Right lobe of liver (tissue), 4 donors: ENCODE measurements at regions not wholly inside any gene's neighbourhood (a gene's known extent, or its start where the extent isn't known, plus 50 kb on each side); places are given as distances from the start of the nearest gene placed in this dataset.

Experiments used
- POLR2A ChIP-seq: fragments of 450-650 bp; IDR thresholded peaks from one replicate; pipeline ENCODE4 v1.6.1; 2017; ENCODE audit warnings: antibody characterized with exemption, mild to moderate bottlenecking
- TF ChIP-seq, protein P1 (sequence below), 4 donors: fragments of 200-600 bp in 3 of 4; fragments of 450-650 bp in 1 of 4; IDR thresholded peaks; one replicate each; pipeline versions ENCODE4 v1.5.1 to v1.8.0; 2016 to 2022; ENCODE audit warnings: antibody characterized with exemption in 4 of 4, mild to moderate bottlenecking in 2 of 4
- donor health status: DM: no; HTN: no; CAD: no.
- donor health status: DM: no; HTN: no; CAD: no.
- donor health status: DM: no; HTN: yes; CAD: no.

DNA sequence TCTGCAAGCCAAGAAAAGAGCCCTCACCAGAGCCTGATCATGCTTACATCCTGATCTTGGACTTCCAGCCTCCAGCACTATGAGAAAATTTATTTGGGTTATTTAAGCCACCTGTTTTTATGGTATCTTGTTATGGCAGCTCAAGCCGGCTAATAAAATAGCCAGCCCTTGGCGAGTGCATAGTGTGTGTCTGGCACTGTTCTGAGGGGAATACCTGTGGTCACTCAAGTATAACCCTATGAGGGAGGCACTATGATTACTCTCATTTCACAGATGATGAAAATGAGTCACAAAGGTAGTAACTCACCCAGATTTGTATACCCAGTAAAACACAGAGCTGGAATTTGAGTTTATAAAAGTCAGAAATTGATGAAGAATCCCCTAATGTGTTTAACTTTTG is 556.9 kb upstream of the SETBP1 start:
- TF ChIP-seq, protein P1, sequence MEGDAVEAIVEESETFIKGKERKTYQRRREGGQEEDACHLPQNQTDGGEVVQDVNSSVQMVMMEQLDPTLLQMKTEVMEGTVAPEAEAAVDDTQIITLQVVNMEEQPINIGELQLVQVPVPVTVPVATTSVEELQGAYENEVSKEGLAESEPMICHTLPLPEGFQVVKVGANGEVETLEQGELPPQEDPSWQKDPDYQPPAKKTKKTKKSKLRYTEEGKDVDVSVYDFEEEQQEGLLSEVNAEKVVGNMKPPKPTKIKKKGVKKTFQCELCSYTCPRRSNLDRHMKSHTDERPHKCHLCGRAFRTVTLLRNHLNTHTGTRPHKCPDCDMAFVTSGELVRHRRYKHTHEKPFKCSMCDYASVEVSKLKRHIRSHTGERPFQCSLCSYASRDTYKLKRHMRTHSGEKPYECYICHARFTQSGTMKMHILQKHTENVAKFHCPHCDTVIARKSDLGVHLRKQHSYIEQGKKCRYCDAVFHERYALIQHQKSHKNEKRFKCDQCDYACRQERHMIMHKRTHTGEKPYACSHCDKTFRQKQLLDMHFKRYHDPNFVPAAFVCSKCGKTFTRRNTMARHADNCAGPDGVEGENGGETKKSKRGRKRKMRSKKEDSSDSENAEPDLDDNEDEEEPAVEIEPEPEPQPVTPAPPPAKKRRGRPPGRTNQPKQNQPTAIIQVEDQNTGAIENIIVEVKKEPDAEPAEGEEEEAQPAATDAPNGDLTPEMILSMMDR (IDR thresholded peaks at IDR 0.05) = no peak
- no peak for TF ChIP-seq POLR2A
